Posterior vena cava (tissue), 2 donors: ENCODE measurements at regions not wholly inside any gene's neighbourhood (a gene's known extent, or its start where the extent isn't known, plus 50 kb on each side); places are given as distances from the start of the nearest gene placed in this dataset.

Experiments used
- DNase-seq: peaks from one replicate; pipeline ENCODE4 v3.0.0-alpha.2; 2020; ENCODE audit warnings: low spot score
- intact Hi-C, 2 donors: fragments of 100-400 bp; cut with DNase I; formaldehyde crosslinking; loops; one replicate each; pipeline versions ENCODE4 v1.14.1 to v1.14.2; 2022 to 2023
- donor health status: DM: yes; HTN: yes; CAD: no.
- donor health status: DM: yes; HTN: yes; CAD: no.

GRCh38 chr10:62614389-62615157 lies 189.9 kb upstream of the ADO start:
- no peak for DNase-seq
- intact Hi-C loops: no loop called here

DNA sequence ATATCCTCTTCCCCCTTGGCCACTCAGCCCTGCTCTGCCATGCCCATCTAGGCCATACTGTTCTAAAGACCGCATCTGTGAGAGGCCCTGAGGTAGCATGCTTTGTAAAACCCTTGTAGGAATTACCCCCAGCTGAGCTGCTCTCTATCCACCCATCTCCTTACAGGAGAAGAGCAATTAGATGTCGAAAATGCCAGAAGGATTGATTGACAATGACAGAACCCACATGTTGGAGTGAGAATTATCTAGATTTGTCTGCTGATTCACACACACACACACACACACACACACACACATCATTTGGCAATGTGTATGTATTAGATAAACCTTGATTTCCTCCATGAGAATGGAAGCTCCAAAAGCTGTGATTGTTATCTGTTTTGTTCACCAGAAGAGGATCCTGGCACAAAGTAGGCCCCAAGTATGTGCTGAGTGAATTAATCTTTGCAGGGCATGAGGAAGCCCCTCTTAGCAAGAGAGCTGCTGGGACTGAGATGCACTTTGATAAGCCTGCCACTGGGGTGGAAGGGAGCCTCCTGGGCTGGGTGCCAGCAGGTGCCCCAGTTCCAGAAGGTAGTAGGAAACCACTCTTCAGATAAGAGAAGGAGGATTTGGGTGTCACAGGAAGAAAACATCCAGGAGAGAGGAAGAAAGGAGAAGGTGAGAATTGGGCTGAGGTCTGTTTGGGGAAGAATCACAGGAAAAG lies 187.5 kb upstream of the ADO start:
- DNase-seq: no peak
- intact Hi-C loops: no loop called here

- intact Hi-C loops: no loop called here
Measured at GRCh38 chr10:62617652-62618051, 186.9 kb upstream of the ADO start.

DNA sequence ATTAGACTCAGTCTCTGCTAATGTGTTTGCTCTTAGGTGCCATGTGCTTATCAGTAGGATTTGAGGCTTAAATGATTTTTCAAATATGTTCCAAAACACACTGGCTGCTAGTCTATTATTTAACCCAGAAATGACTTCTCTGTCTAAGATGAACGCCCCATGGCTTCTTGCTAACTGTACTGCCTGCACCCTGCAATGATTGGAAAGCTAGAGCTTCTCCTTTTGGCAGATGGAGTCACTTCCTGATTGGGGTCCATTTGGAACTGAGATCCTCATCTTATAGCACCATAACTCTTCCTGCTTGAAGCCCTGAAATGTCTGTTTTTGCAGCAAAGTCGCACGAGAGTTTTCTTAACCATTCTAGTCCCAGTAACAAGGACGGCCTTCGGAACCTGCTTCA lies 186.5 kb upstream of the ADO start:
- intact Hi-C loops: no loop called here

More at GRCh38 chr10:62617652-62618051, 186.9 kb upstream of the ADO start:
- no peak for DNase-seq

GRCh38 chr10:62618576-62619412 lies 185.7 kb upstream of the ADO start:
- intact Hi-C loops: no loop called here

More for the DNA sequence above, 186.5 kb upstream of the ADO start:
- no peak for DNase-seq

DNA sequence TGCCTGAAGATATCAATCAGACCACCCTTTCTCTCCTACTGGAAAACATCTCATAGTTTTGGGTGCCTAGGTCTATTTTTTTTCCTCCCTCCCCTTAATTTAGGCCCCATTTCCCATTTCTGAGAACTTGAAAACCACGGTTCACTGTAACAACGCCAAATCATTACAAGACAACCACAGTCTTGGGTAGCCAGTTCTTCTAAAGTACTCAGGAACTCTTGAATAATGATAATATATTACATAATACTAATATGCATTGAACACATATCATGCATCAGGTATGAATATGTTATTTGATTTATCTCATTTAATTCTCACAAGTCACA lies 185.1 kb upstream of the ADO start:
- intact Hi-C loops: no loop called here
- DNase-seq: no peak

More at GRCh38 chr10:62618576-62619412, 185.7 kb upstream of the ADO start:
- DNase-seq: no peak

GRCh38 chr10:62620491-62620890 lies 184.0 kb upstream of the ADO start:
- DNase-seq: no peak
- intact Hi-C loops: no loop called here

DNA sequence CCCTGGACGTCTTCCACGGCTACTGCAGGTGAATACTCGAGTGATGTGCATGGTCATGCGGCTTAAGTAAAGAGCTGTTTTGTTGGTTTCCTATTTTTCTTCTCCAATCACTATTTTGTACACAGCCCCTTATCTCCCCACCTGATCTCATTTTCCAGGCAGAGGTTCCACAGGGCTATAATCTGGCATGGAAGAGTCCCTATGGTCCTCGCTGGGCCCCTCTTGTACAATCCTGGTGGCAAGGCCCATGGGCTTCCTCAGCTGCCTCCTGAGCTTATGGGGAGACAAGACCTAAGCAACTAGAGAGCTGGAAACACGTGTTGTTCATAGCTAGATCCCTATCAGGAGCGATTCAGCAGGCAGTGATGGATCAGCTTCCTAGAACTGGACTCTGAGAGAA lies 181.3 kb upstream of the ADO start:
- DNase-seq: no peak

GRCh38 chr10:62625484-62625883 lies 179.0 kb upstream of the ADO start:
- DNase-seq: no peak
- intact Hi-C loops: no loop called here

More for the DNA sequence above, 181.3 kb upstream of the ADO start:
- intact Hi-C loops: no loop called here

GRCh38 chr10:62626079-62626478 lies 178.4 kb upstream of the ADO start:
- DNase-seq: no peak
- intact Hi-C loops: no loop called here

DNA sequence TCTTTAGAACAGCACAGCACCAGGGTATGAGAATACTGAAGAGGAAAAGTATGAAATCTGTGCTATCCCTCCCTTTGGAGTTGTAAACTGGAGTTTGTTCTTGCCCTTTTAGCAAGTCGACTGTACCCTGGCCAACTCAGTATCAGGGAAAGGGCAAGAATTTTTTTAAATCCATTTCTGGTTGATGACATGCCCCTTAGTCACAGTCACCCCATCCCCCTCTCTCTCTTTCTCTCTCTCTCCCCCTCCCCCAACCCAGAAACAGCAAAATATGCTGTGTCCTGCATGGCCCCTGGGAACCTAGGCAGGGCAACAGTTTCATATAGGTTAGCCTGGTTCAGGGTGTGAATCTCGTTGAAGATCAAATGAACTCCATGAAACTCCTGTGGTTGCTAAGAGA lies 177.7 kb upstream of the ADO start:
- intact Hi-C loops: no loop called here
- no peak for DNase-seq

- DNase-seq: no peak
Measured at GRCh38 chr10:62627983-62628382, 176.5 kb upstream of the ADO start.

GRCh38 chr10:62631241-62631640 lies 173.3 kb upstream of the ADO start:
- no peak for DNase-seq
- intact Hi-C loops: no loop called here

More at GRCh38 chr10:62627983-62628382, 176.5 kb upstream of the ADO start:
- intact Hi-C loops: no loop called here

DNA sequence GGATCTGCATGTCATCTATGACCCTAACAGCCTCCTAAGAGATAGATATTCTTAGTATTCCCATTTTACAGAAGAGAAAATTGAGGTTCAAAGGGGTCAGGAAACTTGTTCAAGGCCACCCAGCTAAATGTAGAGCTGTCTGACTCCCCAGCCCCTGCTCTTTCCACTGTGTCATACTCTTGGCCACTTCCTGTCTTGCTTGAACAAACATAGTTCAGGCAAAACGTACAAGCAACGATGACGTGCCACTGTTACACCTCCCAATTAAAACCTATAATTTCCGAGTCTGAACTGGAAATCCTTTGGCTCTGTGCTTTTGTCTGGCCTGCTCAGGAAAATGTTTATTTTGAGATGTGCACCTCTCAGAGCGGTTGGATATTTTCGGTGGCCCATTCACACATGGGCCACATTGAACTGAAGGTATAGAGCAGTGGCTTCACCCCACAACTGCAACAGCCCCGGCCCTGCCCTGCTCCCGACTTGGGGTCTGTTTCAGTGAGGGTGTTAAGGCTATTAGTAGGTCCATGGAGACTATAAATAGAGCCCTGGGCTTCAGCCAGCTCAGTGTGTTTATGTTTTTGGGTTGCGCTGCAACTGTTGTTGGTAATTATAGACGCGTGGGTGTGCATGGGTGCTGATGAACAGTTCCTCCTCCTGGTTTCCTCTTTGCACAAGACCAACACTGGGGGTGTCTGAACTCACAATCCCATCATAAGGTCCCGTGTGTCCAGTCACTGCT lies 172.3 kb upstream of the ADO start:
- intact Hi-C loops: no loop called here
- DNase-seq: no peak

- DNase-seq: no peak
- intact Hi-C loops: no loop called here
Measured at GRCh38 chr10:62633976-62634375, 170.5 kb upstream of the ADO start.

GRCh38 chr10:62634576-62634975 lies 169.9 kb upstream of the ADO start:
- intact Hi-C loops: no loop called here
- DNase-seq: no peak

DNA sequence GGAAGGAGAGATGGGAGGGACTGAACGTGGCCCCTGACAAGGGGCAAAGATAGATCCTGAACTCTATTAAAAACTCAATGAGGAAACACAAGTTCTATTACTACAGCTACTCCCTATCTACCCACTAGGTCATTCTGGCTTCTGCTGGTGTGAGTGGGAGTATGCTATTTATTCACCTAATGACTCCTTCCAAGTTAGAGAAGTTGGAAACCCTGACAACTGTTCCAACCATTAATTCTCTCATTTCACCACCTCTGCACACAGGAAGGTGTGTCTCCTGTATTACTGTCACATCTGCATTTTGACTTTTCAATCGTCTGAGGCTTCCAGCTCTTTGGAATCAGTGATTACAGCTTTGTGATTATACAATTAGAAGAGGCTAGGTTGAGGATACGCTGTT lies 169.4 kb upstream of the ADO start:
- DNase-seq: no peak
- intact Hi-C loops: no loop called here

- intact Hi-C loops: no loop called here
Measured at GRCh38 chr10:62636825-62637248, 167.7 kb upstream of the ADO start.

DNA sequence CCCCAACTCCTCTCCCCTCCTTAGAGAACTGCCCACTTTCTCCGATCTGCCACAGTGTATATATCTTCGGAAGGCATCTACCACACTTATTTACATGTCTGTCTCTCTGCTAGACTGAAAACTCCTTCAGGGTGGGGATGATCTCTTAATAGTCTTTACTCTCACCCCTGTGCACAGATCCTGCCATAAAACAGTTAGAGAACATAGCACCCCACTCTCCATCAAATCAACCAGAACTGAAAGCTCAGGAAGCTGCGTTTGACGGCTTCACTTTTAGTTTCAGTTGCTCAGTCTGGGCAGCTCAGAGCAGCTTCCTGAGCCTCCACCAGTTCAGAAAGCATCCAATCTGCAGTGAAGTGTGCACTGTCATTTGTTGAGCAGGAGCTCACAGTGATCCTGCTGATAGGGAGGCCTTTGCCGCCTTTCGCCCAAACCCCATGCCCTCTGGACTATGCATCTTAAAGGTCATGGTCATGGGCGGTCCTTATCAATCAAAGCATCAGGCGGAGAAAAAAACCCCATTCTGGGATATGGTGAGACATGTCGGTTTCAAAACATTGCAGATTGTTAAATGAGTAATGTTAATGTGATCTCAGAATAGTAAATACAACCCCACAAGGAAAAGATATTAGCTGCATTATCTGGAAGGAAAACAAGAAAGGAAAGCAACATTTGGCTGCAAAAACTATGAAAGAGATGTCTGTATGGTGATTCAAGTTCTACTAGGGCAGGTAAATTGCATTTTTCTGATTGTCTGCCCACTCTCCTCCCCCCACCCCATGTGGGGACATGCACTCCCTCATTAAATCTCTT lies 167.1 kb upstream of the ADO start:
- intact Hi-C loops: no loop called here

More at GRCh38 chr10:62636825-62637248, 167.7 kb upstream of the ADO start:
- no peak for DNase-seq

More for the DNA sequence above, 167.1 kb upstream of the ADO start:
- no peak for DNase-seq
